ENCODE measurements at regions not wholly inside any gene's neighbourhood (a gene's known extent, or its start where the extent isn't known, plus 50 kb on each side); places are given as distances from the start of the nearest gene placed in this dataset.

DNA sequence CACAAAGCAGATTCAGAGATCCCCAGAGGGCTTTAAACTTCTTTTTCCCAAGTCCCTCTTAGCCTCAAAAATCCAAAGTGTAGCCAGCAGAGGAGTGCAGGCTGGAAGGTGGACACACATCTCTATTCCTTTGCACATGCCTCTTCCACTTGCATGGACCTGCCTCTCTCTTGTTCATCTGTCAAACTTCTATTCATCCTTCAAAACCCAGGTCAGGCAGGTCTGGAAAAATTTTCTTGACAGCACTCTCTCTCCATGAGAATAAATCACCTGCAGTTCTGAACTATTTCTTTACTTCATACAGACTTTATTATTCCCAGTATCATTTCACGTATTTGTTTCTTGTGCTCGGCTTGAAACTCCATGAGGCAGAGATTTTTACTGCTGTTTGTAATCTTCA is 127.5 kb downstream of the SS18 start:
- DNase-seq (ENCODE audit: low spot score), result no peak

DNA sequence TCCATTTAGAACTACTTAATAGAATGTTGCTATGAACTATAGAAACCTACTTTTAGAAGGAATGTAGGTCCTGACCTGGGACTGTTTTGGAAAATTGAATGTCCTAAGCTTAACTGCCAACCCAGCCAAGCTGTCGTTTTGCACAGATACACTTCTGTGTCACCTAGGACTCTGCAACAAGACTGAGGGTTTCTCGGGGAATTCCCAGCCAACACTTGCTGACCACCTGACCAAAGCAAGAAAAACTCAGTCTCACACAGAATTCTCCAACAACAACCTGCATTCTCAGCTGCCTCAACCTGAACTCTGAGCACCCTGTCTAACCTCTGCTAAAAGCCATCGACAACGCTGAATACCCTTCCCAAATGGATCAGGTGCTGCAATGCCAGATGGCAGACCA is 128.2 kb downstream of the SS18 start:
- no peak for DNase-seq (ENCODE audit: low spot score)

DNA sequence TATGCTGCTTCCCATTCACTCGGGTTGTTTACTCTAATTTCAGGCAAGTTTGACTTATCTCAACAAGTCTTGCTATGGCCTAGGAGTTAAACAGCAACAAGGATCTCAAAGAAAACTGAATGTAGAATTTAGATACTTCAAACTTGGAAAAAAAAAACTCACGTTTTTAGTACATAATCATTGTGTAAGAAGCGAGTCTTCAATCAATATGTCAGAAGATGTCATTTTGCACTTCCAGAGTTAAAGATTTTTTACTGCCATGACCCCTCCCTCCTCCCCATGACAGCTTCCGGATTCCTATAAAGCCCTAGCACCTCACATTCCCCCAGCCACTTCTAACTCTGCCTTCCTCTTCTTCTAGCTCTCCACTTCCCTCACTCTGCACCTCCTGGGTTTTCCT is 133.4 kb downstream of the SS18 start:
- DNase-seq (ENCODE audit: low spot score), result no peak

DNA sequence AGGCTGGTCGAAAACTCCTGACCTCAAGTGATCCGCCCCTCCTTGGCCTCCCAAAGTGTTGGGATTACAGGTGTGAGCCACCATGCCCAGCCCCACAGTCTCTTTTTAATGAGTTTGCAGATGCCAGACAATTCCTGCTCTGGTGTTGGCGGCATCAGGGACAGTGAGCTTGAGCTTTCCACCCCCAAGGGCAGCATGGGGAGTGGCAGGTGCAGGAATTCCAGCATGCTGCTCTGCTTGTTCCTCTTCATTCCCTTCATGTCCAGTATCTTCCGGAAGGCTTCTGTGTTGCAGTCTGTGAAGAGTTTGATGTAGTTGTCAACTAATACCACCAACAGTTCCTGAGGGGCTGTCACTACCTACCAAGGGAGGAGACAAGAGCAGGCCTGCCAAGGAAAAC is 137.3 kb downstream of the SS18 start:
- DNase-seq (ENCODE audit: low spot score), result no peak

DNA sequence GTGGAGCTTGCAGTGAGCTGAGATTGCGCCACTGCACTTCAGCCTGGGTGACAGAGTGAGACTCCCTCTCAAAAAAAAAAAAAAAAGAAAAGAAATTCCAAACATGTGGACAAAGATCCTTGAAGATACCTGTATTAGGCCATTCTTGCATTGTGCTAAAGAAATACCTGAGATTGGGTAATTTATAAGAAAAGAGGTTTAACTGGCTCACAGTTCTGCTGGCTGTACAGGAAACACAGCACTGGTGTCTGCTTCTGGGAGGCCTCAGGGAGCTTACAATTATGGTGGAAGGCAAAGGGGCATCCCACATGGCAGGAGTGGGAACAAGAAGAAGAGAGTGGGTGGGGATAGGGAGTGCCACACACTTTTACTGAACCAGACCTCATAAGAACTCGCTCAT is 140.1 kb downstream of the SS18 start:
- DNase-seq (ENCODE audit: low spot score), result no peak

DNA sequence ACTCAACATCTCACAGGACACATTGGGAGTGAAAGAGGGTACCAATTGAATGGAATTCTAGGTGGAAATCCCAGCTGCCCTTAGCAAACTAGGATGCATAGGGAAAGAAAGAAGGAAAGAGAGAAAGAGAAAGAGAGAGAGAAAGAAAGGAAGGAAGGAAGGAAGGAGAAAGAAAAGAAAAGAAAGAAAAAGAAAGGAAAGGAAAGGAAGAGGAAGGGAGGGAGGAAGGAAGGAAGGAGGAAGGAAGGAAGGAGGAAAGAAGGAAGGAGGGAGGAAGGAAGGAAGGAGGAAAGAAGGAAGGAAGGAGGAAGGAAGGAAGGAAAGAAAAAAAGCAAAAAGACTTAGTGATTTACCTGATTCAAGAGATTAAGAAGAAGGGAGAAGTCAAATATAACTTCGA is 143.9 kb downstream of the SS18 start:
- no peak for DNase-seq (ENCODE audit: low spot score)

DNA sequence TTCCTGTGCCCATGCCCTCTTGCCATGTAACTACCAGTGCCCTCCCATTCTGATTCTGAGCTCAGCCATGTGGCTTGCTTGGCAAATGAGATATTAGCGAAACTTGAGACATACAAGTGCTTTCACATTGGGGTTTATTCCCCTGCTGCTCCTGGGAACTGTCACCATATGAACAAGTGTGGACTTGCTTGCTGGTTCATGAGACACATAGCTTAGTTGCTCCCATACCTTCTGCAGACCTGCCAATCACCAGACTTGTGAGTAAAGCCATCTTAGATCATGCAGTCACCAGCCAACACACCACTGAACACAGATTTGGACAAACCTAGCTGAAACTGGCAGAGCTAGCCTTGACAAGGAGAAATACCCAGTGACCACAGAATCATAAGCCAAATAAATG is 155.1 kb downstream of the SS18 start:
- DNase-seq (ENCODE audit: low spot score), result no peak

DNA sequence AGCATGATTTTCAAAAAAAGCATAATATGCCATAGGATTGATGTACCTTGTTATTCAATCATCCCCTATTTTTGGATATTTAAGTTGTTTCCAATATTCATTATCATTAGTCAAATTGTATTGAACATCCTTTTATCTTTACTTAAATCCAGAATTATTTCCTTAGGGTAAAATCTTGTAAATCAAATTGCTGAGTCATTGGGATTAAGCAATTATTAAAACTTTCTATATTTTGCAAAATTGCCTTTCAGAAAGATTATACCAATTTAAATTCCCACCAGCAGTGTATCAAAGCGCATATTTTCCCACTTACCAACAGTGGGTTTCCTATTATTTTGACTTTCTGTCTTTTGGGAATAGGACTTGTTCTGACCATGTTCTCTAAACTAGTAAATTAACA is 159.3 kb downstream of the SS18 start:
- no peak for DNase-seq (ENCODE audit: low spot score)

DNA sequence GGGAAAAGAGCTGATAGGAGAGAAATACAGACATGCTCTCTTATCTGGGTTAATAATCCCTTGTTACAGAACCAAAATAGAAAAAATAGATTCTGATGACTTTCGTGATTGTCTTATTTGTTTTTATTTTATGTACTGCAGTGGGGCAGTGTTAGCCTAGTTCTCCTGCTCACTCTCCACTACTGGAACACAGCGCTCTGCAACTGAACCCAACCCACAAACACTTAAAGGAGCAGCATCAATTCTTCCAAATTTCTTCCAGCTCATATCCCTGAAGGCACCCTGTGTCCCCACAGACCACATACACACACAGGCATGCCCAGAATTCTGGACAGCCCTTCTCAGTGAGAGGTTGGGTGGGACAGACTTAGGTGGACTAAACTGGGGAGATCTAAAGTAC is 160.6 kb downstream of the SS18 start:
- no peak for DNase-seq (ENCODE audit: low spot score)

DNA sequence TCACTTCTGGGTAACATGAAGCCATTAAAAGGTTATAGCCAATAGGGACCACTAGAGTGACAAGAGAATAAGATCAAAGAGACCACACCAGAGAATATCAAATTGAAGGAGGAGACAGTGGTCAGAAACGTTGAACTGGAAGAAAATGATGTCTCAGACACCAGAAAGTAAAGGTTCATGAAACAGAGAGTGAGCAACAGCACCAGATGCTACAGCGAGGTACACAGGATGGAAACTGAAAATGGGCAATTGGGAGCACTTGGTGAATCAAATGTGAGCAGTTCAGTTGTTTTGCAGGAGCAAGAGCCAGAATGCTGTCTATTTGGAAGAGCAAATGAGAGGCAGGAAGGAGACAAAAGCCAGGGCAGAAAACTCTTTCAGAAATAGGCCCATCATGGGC is 162.6 kb downstream of the SS18 start:
- DNase-seq (ENCODE audit: low spot score), result no peak

DNA sequence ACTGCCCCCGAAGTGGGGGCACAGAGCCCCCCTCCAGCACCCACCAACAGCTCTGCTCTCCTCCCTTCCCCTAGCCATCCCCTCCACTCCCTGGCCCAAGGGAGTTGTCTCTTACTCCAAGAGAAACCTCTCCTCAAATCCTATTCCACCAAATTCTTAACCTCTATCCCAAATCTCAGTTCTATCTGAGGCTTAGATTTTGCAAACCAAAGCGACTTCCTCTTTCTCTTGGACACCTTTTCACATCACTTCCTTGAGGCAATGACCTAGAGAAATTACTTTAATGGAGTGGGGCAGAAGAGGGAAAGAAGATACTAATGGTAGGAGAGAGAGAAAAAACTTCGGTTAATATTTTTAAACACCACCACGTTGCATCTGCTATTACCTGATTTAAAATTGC is 167.2 kb downstream of the SS18 start:
- DNase-seq (ENCODE audit: low spot score), result no peak

DNA sequence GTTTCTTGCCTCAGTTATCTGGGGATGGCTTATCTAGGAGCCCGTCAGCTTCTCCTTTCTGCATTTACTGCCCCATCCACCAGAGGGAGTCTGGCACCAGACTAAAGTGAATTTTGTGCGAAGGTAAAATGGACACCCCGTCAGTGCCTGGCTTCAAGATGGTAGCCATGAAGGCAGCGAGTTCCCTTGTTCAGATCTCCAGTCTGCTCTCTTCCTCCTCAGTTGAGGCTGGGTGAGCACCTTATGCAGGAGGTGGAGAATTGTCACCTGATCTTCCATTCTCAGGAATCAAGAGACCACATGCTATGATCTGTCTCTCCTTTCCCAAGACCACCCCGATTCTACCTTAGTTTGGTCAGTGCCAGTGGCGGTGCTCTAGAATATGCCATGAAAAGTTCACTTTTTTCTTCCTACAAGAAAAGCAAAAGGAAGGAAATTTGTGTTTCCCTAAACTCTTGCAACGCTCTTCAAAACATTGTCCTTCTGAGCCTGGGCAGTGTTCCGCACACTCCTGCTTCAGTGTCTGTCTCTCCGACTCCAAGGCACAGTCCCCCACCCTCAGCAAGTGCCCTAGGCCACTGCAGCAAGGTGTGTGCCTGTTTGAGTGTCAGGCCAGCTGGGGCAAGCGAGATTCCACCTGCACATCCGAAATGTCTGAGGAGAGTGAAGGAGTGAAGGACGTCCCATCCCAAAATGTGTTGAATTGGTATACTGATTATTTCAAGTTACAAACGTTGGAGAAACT is 168.6 kb downstream of the SS18 start:
- DNase-seq (ENCODE audit: low spot score), result peak; percentile 37

DNA sequence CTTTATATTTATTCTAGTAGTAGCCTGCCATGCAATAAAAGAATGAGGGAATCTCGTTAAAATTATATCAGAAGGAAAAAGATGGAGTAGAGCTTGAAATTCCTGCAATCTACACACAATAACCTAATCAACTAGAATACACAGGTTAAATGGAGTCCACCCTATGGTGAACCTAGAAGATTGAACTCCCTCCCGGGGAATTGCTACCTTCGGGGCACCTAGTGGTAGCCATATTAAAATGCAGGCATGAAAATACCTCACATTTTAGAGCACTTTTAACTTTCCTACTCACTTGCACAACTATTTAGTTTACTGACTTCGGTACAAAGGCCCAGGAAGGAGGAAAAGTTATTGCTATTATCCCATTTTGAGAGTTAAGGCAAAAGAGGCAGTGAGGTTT is 174.5 kb downstream of the SS18 start:
- DNase-seq (ENCODE audit: low spot score), result no peak

DNA sequence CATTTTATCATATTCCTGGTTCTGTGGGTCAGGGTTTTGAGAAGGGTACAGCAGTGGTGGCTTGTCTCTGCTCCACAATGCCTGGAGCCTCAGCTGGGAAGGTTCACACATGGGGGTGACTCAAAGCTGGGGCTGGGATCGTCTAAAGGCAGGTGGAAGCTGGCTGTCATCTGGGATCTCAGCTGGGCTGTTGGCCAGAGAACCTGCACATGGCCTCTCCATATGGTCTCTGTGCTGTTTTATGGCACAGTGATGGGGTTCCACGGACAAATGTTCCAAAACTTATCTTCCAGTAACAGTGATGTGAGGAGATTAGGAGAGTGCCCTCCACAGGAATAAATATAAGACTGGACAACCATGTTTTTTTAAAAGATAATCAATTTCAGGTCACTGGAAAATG is 191.4 kb downstream of the SS18 start:
- no peak for DNase-seq (ENCODE audit: low spot score)

DNA sequence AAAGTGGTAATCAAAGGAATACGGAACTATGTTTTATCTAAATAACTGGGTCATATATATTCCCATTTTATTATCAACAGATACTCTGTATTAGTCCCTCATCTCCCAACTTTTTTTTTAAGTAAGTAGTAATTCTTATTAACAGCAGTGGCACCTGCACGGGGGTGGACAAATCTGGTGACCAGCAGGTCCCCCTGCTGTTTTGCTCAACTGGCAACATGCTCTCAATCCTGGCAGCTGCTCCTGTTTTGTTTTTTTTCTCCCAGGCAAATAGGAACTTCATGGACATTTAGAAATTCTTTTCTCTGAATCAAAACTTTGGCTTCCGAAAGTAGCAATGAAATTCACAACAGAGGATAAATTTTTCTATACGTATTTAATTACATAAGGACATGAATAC is 193.5 kb downstream of the SS18 start:
- no peak for DNase-seq (ENCODE audit: low spot score)

DNA sequence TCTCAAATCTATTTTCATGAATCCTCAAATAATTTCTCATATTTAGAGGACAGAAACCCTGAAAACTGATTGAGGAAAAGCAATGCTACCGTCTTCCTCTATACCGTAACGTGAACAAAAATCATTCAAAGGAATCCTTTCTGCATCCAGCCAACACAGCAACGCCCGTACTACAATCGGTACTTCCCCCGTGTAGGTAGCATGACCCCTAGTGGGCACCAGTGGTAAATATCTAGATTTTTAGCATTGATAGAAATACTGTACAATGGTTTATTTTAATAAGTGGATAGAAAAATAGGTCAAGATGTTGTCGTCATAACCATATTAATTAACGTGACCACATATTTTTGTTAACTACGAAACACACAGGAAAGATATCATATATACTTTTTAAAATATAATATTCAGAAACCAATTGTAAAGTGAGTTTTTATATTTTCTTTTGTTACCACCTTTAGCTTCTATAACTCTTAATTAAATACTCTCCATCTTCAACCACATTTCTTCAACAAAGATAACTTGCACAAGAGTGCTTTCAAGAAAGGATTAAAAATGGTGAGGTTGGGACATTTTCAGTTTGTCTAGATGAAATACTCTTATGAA is 194.1 kb downstream of the SS18 start:
- peak; percentile 45 for DNase-seq (ENCODE audit: low spot score)

DNA sequence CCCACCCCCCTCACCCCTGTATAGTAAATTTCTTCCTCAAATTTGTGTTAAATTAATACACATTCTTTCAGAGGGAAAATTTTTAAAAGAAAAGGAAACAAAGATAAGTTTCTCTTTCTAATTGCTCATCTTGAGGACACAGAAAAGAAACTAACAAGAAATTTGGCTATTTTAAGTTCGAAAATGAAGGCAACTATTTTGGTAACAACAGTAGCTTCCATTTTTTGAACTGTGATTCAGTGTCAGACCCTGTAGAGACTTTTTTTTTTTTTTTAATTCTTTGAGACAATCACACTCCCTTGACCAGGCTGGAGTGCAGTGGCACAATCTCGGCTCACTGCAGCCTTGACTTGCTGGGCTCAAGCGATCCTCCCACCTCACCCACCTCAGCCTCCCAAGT is 194.9 kb downstream of the SS18 start:
- no peak for DNase-seq (ENCODE audit: low spot score)

DNA sequence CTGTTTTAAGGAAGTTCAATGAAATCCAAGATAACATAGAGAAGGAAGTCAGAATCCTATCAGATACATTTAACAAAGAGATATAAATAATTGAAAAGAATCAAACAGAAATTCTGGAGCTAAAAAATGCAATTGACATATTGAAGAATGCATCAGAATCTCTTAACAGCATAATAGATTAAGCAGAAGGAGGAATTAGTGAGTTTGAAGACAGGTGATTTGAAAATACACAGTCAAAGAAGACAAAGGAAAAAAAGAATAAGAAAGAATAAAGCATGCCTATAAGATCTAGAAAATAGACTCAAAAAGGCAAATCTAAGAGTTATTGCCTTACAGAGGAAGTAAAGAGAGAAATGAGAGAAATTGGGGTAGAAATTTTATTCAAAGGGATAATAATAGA is 204.1 kb downstream of the SS18 start:
- DNase-seq (ENCODE audit: low spot score), result no peak

DNA sequence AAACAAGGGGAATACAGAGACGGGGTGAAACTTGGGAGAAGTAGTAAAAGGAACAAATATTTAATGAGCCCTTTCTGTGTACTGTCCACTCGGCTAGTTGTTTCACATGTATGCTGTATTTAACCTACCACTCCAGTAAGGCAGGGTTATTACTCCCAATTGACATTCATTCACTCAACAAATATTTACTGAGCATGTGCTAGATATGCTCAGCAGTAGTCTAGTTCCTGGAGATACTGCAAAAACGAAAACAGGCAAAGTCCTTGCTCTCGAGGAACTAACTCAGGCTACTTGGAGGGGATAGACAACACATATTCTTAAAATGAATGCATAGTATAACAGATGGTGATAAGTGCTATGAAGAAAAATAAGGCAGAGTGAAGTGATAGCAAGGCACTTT is 207.3 kb downstream of the SS18 start:
- no peak for DNase-seq (ENCODE audit: low spot score)

DNA sequence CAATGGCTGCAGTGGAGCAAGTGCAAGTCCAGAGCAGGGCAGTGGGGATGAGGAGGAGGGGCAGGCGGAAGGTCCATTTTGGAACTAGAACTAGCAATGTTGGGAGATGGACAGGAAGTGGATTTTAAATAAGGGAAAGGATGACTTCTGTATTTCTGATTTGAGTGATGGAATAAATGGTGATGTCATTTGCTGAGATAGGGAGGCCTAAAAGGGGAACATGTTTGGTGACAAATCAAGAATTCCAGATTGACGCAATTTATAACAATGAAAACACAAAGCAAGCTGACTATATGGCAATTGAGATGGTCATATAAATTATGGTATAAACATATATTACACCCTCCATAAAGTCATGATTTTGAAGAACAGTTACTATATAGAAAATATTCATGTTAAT is 209.3 kb downstream of the SS18 start:
- no peak for DNase-seq (ENCODE audit: low spot score)

DNA sequence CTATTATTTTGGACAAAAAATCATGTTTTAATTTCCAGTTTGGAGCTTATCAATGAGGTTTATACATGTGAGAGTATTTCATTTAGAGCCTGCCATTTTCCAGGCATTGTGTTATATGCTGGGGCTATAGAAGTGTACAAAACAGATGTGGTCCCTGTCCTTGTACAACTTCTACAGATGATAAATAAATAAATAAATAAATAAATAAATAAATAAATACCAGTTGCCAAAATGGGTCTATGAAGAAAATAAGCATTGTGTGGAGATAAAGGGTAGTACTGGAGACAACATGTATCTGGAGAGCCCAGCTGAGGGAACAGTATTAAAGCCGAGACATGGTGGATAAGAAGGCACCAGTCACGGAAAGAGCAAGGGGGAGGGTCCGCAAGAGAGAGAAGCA is 210.0 kb downstream of the SS18 start:
- DNase-seq (ENCODE audit: low spot score), result no peak

DNA sequence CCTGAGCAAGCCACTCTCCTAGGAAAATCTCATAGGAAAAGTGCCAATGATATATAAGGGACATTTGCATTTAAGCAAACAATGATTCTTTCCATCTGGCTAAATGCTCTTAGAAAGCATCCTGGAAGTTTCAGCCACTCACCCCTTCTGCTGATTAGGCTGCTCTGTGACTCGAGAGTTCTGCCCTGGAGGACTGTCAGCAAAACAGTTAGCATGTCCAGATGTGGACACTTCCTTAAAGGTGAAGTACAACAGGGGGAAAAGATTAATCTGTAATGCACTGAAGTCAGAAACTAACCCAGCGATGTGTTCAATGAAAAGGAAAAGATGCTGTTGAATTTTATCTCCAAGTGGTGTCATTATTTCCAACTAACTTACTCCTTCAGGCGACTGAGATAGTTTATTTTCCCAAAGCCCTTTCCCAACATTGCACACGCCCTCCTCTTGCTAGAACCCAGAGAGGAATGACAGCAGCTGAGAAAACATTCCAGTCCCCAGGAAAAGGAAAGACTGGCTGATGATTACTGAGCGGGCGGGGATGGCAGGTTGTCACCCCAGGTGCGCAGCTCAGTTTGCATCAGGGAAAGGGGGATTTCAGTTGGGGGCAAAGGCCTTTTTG is 214.0 kb downstream of the SS18 start:
- no peak for DNase-seq (ENCODE audit: low spot score)

DNA sequence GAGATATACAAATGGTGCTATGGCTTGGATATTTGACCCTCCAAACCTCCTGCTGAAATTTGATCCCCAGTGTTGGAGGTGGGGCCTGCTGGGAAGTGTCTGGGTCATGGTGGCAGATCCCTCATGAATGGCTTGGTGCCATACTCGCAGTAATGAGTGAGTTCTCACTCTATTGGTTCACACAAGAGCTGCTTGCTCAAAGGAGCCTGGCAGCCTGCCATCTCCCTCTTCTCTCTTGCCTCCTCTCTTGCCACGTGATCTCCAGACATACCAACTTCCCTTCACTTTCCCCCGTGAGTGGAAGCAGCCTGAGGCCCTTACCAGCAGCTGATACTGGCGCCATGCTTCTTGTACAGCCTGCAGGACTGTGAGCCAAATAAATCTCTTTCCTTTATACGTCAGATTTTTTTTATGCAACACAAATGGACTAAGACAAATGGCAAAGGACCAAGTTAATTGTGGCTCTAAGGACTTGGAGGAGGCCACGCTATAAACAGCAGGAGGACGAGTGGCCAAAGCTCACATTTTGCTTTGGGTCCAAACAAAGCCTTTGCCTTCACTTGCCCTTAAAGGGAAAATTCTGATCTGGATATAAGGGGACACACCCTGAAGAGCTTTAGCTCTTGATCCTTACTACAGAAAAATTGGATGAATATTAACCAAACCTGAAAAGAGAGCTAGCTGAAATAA is 214.7 kb downstream of the SS18 start:
- DNase-seq (ENCODE audit: low spot score), result peak; percentile 3
